Astrocyte of the spinal cord (primary cell): ENCODE measurements at regions not wholly inside any gene's neighbourhood (a gene's known extent, or its start where the extent isn't known, plus 50 kb on each side); places are given as distances from the start of the nearest gene placed in this dataset.
"Not testable (repeated sequence)": the region's sequence is repeated elsewhere in the genome, so short reads cannot be mapped to it uniquely, and the experiment has no call there.

Experiments used
- DNase-seq: peaks from one replicate; pipeline ENCODE4 v3.0.0; 2011; ENCODE audit warnings: low read depth, low spot score
- H3K4me3 ChIP-seq: 2 replicates; pipeline ENCODE4 v1.5.1; 2011; ENCODE audit warnings: low read depth, mild to moderate bottlenecking, low read length, moderate library complexity
- in situ Hi-C: cut with HindIII; loops from 2 replicates; pipeline ENCODE4 v1.10.0; 2017; ENCODE audit warnings: low sequenced_read_pairs
- TF ChIP-seq, protein P1 (sequence below): IDR thresholded peaks from 2 replicates; pipeline ENCODE4 v1.5.1; 2012; ENCODE audit warnings: low read depth, mild to moderate bottlenecking, low read length, inconsistent platforms

DNA sequence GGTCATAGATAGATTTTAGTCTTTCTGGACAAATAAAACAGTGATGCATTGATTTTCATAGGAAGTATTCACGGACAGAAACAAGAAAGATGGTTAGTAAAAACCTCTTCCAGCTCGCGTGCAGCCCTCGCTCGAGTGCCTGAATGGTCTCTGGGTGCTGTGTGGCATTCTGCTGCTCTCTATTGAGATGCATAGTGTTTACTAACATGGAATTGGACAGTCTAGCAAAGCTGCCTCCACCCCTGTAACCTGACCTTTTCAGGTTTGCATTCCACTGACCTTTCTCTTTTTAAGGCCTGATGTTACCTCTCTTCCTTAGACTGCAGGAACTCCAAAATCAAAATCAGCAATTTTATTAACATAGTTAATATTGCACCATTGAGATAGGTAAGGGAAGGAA is 643.4 kb downstream of the JRKL start:
- in situ Hi-C loops: no loop called here
- DNase-seq: no peak
- H3K4me3 ChIP-seq: no peak overlapping the region
- TF ChIP-seq, protein P1, sequence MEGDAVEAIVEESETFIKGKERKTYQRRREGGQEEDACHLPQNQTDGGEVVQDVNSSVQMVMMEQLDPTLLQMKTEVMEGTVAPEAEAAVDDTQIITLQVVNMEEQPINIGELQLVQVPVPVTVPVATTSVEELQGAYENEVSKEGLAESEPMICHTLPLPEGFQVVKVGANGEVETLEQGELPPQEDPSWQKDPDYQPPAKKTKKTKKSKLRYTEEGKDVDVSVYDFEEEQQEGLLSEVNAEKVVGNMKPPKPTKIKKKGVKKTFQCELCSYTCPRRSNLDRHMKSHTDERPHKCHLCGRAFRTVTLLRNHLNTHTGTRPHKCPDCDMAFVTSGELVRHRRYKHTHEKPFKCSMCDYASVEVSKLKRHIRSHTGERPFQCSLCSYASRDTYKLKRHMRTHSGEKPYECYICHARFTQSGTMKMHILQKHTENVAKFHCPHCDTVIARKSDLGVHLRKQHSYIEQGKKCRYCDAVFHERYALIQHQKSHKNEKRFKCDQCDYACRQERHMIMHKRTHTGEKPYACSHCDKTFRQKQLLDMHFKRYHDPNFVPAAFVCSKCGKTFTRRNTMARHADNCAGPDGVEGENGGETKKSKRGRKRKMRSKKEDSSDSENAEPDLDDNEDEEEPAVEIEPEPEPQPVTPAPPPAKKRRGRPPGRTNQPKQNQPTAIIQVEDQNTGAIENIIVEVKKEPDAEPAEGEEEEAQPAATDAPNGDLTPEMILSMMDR: no peak

DNA sequence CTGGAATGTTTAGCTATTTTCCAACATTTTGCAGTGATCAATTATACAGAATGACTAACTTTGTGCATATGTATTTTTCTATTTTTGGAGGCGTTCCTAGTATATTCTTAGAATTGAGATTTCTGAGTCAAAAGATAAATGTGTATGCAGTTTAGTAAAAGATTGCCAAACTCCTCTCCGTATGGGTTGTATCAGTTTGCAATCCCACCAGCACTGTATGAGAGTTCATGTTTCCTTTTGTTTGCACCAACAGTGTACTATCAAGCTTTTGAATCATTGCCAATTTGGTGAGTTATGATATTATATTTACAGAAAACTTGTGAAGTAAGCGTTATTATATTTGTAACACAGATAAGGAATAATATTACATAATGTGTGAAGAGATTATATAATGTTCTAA is 658.7 kb downstream of the JRKL start:
- DNase-seq: no peak
- in situ Hi-C loops: no loop called here
- TF ChIP-seq, protein P1: no peak
- H3K4me3 ChIP-seq: no peak overlapping the region

DNA sequence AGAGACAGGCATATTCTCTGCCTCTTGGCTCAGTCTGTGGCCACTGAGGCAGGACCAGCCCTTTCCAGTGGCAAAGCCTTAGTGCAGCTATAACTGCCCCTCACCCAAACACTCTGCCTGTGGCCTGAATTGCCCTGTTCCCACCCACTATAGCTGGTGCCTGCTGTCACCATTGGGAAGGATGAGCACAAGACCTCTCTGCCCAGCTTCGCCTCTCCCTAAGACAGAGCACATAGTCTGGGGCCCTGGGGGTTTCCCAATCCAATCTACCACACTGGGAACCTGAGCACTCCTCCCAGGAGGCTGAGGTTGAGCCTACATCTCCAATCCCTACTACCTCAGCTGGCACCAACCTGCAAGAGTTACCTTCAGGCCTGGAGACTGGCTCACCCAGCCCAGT is 670.4 kb downstream of the JRKL start:
- in situ Hi-C loops: no loop called here
- H3K4me3 ChIP-seq: no peak overlapping the region
- TF ChIP-seq, protein P1: no peak
- no peak for DNase-seq

DNA sequence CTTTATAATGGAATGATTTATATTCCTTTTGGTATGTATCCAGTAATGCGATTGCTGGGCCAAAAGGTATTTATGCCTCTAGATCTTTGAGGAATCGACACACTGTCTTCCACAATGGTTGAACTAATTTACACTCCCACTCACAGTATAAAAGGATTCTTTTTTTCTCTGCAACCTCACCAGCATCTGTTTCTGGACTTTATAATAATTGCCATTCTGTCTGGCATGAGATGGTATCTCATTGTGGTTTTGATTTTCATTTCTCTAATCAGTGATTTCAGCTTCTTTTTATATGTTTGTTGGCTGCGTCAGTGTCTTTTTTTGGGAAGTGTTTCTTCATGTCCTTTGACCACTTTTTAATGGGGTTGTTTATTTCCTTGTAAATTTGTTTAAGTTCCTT is 679.3 kb downstream of the JRKL start:
- H3K4me3 ChIP-seq: no peak overlapping the region
- in situ Hi-C loops: no loop called here
- DNase-seq: no peak
- TF ChIP-seq, protein P1: no peak

DNA sequence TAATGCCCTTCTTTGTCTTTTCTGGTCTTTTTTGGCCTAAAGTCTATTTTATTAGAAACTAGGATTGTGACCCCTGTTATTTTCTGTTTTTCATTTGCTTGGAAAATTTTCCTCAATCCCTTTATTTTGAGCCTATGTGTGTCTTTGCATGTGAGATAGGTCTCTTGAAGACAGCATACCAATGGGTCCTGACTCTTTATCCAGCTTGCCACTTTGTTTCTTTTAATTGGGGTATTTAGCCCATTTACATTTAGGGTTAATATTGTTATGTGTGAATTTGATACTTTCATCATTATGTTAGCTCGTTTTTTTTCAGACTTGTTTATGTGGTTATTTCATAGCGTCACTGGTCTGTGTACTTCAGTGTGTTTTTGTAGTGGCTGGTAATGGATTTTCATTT is 682.6 kb downstream of the JRKL start:
- TF ChIP-seq, protein P1: no peak
- no peak for DNase-seq
- no peak overlapping the region for H3K4me3 ChIP-seq
- in situ Hi-C loops: no loop called here

DNA sequence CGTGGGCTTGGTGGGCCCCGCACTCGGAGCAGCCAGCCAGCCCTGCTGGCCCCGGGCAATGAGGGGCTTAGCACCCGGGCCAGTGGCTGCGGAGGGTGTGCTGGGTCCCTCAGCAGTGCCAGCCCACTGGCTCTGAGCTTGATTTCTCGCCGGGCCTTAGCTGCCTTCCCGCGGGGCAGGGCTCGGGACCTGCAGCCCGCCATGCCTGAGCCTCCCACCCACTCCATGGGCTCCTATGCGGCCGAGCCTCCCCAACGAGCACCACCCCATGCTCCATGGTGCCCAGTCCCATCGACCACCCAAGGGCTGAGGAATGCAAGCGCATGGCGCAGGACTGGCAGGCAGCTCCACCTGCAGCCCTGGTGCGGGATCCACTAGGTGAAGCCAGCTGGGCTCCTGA is 686.9 kb downstream of the JRKL start:
- in situ Hi-C loops, H3K4me3 ChIP-seq, DNase-seq: not testable (repeated sequence)

DNA sequence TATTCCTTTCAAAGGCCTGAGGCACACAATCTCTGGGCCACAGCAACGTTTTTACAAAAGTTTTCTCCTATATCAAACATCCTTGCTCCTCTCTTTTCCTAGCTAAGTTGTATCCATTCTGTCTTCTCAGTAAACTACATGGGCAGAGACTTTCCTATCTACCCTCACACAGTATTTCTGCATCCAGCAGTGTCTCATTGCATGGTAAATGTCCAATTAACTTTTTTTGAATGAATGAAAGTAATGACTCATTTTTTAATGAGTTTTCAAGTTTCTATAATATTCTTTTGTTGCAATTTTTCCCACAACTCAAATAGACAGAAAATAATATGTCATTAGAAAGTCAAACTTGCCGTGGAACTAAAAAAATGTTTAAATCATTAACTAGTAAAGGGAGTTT is 688.6 kb downstream of the JRKL start:
- in situ Hi-C loops: no loop called here

More for the DNA sequence above, 688.6 kb downstream of the JRKL start:
- DNase-seq: no peak
- TF ChIP-seq, protein P1: no peak
- no peak overlapping the region for H3K4me3 ChIP-seq
